Activated CD4-positive, CD25-positive, alpha-beta regulatory T cell (primary cell): ENCODE measurements at regions not wholly inside any gene's neighbourhood (a gene's known extent, or its start where the extent isn't known, plus 50 kb on each side); places are given as distances from the start of the nearest gene placed in this dataset.

Experiments used
- DNase-seq, 4 experiments: peaks; one replicate each; lab custom pipeline; 2025; lab: John Stamatoyannopoulos, UW

DNA sequence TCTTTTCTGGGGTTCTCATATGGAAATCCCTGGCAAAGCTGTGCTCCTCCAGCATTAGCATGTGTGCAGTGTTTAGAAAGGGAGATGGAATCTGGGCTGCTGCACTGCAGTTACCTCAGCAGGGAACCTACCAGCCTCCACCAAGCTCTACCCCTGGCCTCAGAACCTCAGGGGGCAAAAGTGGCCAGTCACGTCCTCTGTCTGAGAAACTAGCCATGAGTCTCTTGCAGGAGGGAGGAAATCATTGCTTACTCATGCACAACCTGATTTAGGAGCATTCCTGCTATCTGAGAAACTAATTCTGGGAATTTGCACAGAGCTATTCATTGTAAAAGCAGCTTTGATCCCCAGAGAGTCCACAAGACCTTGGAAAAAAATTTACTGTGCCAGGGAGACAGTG is 80.6 kb upstream of the IPO9 start:
- no peak for DNase-seq

DNA sequence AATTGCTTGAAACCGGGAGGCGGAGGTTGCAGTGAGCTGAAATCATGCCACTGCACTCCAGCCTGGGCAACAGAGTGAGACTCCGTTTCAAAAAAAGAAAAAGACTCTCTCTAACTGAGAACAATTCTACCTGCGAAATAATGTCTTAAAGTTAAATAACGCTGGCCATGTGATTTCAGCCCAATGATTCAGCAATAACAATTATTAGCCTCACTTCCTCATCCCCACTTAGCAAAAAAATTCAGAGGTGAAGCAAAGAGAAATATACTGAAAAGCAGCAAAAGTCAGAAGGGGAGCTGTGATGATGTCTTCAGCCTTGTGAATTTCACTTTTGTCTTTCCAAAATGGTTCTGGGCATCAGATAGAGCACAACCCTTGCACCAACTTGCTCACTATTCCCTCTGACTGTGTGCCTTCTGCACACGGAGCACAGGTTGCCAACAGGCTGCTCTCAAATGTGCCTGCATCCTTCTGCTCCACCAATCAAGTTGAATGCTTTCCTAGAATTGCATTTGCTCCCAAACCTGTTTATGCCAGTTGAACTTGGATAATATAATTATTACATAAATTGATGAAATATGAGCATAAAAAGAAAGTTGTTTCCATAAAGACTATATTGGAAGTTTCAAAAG is 79.8 kb upstream of the IPO9 start:
- no peak for DNase-seq

DNA sequence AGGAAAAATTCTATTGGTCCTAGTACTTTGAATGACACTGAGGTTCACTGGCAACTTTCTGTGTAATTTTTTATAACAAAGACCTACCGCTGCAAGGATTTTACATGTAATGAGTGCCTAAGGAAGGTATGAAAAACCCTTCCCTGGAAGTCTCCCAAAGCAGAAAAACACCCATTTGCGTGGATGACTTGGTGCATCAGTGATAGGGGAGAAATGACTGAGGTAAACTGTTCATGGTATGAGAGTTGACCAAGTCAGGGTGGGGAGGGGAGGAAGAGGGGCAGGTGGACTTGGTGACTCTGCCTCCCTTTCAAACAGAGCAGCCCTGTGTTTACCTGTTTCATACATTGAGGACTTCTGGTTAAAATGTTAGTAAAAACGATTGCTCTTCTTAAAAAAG is 78.8 kb upstream of the IPO9 start:
- no peak for DNase-seq

DNA sequence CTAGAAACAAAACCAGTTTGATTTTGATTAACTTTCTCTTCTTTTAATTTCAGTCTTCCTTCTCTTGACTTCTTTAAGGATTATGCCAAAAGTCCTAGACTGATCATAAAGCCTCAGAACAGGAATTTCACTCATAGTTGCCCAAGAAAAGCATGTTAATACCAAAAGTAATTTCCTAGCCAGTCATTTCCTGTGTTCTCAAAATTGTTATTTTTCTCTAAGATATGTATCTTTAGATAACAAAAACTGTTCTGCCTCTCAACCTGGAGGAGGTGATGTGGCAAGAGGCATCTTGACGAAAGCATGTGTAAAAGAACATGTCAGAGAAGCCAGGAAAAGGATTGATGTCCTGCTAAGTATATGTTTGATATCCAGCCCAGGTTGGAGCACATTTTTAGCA is 78.0 kb upstream of the IPO9 start:
- no peak for DNase-seq

DNA sequence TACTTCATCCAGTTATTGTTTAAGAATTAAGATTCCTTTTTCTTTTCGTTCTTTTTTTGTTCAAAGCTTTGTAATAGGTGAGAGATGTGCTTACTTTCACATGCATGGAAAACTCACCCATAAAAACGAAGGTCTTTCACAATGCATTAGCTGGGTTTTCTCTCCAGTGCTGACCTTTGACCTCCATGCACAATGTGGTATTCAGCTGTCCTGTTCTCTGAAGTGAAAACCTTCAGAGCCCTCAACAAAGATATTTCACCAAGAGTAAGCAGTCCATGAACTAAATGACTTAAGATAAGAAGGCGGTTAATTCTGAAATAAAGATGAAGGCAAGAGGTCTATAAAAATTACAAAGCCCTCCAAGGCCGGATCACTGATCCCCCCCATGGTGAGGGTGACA is 77.1 kb upstream of the IPO9 start:
- DNase-seq: no peak

DNA sequence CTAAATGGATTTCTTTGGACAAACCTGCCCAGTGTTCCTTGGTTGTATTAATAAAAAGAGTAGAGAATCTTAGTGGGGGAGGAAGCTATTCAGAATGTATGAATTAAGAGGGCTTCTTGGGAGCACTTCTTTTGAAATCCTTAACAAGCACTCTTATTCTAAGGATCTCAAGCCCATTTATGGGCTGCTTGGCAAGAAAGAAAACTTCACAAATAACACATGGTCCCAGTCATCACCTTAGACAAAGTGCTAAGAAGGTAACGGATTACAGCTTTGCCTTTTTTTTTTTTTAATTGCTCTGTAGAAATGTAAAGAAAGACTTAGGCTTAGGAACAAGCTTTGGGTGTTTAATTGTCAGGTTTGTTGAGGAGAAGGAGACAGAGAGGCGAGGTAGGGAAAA is 76.6 kb upstream of the IPO9 start:
- DNase-seq: no peak

DNA sequence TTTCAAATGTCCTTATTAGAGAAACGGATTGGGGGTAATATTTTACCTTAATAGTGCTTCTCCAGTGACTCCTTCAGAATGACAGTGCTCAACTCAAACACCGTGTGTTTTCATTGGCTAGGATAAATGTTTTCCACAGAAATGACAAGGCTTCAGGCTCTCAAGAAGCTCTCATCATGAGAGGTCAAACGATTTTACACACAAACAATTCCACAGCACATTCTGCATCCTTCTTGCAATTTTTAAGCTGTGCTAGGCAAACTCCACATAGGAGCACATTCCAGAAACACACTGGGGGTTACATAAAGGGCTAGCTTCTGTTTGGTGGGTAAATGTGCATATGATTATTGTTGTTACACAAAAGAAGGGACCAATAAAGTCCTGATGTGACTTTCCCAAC is 75.5 kb upstream of the IPO9 start:
- DNase-seq: no peak

DNA sequence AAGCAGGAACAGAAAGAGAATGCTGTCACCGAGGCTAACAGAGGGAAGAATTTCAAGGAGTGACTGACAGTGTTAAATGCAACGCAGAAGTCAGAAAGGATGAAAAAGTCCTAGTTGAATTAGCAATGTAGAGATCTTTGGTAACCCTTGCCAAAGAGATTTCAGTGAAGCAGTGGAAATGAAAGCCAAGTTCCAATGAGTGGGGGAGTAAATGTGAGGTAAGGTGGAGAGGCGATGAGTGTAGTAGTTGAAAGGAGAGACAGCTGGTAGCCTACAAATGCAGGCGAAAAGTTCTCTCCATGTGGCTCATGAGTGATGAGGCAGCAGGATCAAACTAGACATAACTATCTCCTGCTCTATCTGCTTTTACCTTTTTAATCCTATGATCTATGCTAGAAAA is 74.6 kb upstream of the IPO9 start:
- DNase-seq: no peak

DNA sequence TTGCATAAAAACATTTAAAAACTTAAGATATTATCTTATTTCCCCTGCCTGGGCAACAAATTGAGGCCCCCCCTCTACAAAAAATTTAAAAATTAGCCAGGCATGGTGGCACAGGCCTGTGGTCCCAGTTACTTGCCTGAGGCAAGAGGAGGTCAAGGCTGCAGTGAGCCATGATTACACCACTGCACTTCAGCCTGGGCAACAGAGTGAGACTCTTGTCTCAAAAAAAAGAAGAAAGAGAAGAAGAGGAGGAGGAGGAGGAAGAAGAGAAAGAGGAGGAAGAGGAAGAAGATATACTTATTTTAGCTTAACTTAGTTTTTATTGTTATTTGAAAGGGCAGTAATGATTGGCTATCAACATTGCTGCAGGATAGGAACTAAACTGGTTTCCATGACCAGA is 73.8 kb upstream of the IPO9 start:
- no peak for DNase-seq

DNA sequence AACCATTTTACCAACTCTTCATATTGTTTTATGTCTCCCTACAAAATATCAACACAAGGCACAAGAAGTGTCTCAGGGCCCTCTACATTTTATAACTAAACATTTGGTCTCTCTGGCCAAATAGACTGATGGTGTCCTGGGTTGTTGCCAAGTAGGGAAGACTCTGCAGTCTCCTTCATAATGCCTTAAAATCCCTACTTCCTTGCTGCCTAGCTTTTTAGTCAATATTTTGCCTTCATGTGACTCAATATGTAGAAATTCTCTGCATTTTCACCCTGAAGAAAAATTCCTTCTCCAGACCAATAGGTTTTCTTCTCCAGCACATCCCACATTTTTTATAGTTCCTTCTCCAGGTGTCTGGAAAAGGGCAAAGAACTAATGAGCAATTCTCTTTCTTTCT is 72.6 kb upstream of the IPO9 start:
- no peak for DNase-seq

DNA sequence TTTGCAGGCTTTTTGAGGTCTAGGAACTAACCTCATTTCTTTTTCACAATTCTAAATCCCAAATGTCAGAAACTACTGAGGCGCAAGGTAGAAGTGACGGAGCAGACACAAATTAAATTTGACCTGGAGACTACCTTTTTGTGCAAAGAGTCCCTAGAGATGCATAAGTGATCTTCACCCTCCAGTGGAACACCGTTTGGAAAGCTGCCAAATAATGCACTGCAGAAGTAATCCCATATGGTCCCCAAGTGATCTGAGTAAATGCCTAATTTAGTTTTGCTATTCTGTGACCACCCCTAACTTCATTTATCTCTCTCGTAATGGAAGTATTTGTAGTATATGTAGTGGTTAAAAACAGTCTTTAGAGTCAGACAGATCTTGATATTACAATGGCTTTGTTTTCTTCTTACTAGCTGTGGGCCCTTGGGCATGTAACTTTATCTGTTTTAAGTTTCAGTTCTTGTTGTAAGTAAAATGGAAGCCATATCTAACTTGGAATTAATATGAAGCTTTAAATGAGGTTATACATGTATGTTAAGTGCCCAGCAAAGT is 70.4 kb upstream of the IPO9 start:
- no peak for DNase-seq

DNA sequence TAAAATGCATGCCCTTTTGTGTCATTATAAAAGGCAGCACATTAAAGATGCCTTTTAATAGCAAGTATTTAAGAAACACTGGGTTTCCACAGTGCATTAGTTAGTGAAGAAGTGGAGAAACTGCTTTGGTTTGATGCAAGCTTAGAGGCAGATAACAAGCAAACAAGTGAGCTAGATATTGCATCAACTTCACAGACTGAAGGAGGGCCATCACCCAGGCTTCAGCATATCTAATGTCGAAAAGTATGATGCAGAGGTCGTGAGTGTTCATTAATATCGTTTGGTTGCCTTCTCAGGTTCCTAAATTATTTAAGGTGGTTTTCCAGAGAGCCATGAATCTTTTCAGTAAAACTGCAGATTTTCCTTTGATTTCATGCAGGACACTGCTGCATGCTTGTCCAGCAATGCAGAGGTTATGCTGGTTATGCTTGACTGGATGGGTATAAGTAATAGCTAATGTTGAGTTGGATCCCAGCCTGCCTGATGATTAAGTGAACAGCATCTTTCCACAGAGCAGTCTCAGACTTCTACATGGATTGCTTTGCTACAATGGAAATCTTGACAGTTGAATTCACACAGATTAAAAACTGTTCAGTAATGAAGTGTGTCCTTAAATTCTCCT is 69.7 kb upstream of the IPO9 start:
- no peak for DNase-seq

DNA sequence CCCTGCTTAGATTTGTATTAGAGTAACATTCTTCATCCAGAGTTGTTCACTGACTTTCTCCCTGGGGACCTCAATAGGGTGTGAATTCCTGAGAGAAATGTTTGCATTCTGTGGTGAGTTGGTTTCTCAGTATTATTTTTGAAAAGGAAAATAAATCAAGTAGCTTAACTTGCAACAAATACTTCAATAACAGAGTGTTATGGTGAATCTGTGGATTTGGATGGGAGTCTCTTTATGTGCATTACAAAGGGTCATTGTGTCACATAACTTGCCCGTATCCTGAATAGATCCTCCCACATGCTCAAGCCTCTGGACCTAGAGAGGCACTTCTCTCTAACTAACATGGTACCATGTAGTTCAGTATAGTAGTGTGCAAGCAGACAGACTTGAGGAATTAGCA is 68.4 kb upstream of the IPO9 start:
- no peak for DNase-seq

DNA sequence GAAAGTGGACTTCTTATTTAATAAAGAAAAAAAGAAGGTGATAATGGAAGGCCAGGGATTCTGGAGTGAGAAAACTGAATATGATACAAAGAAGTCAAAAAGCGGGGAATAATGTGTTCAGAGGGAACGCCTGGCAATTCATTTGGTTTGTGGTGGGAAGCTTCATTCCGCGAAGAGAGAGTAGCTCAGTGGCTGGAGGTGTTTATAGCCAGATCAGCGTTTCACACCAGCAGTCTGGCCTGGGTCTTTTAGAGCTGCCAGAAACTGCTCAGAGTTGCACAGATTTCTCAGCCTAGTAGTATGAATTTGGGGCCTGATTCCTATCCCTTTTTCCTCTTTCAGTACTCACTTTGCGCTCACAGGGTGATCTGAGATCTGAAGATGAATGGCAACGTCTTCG is 67.8 kb upstream of the IPO9 start:
- no peak for DNase-seq

DNA sequence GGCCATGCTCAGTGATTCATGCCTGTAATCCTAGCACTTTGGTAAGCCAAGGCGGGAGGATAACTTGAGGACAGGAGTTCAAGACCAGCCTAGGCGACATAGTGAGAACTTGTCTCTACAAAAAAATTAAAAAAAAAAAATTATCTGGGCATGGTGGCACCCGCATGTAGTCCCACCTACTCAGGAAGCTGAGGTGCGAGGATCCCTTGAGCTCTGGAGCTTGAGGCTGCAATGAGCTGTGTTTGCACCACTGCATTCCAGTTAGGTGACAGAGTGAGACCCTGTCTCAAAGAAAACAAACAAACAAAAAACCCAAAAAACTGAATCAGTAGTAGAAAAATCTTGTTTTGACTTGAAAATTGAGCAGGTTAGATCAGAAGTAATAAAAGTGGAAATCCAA is 67.1 kb upstream of the IPO9 start:
- DNase-seq: no peak

DNA sequence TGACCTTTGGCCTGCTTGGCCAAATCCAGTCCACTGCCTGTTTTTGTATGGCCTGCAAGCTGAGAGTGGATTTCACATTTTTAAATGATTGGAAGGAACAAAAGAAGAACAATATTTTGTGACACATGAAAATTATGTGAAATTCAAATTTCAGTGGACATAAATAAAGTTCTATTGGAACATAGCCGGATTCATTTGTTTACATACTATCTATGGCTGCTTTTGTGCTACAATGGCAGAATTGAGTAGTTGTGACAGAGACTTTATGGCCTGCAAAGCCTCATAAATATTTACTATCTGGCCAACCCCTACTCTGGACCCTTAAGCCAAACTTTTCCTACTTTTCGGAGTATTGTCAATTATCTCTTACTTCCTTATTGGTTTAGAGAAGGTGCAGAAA is 66.6 kb upstream of the IPO9 start:
- no peak for DNase-seq

DNA sequence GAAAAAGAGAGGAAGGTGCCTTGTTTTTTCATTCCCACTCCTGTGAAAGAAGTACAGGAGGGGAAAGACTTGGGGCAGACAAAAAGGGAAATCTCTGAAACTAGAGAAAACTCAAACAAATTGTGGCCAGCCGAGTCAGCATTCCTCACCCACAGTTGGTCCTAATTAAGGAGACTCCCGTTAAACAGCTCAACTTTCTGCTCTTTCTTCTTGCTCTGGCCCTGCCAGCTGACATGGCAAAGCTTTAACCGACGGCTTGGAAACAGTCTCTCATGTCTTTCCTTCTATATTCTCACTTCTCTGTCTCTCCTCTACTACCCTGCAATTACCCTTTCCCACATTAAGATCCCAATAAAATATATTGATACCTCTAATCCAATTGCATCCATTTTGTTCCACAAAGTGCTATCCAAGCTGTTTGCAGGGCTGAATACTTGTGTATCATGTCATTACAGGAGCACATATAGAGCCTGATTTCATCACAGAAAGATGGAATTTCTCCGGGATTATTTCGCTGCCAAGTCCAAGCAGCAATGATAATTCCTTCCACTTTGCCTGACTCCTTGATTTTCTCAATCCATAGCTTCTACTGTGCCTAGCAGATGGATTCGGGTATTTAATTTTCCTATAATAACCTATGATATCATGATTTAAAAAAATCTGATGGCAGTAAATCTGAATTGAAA is 65.4 kb upstream of the IPO9 start:
- DNase-seq: no peak

DNA sequence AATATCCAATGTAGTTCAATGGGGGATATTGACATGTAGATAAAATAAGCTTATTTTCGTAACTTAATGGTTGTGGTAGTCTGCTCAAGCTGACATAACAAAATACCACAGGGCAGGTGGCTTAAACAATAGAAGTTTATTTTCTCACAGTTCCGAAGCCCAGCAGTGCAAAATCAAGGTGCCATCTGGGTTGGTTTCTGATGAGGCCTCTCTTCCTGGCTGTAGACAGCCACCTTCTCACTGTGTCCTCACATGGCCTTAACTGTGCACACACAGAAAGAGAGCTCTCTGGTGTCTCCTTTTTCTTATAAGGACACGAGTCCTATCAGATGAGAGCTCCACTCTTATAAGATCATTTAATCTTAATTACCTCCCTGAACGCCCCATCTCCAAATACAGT is 64.8 kb upstream of the IPO9 start:
- no peak for DNase-seq

DNA sequence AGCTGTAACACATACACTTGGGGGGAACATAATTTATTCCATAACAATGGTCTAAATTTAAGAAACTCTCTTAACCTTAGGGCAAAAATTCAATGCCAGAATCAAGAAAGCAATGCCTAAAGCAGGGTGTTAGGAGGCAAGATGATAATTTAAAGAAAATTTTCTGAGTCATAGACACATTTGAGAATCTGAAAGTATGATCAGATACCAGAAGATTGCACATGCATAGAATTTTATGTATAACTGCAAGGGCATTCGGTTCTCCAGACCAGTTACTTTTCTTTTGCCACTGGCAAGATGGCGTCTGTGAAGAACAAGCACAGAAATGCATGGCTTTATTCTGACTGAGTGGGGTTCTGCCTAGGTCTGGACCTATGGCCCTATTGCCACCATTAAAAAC is 64.4 kb upstream of the IPO9 start:
- no peak for DNase-seq

DNA sequence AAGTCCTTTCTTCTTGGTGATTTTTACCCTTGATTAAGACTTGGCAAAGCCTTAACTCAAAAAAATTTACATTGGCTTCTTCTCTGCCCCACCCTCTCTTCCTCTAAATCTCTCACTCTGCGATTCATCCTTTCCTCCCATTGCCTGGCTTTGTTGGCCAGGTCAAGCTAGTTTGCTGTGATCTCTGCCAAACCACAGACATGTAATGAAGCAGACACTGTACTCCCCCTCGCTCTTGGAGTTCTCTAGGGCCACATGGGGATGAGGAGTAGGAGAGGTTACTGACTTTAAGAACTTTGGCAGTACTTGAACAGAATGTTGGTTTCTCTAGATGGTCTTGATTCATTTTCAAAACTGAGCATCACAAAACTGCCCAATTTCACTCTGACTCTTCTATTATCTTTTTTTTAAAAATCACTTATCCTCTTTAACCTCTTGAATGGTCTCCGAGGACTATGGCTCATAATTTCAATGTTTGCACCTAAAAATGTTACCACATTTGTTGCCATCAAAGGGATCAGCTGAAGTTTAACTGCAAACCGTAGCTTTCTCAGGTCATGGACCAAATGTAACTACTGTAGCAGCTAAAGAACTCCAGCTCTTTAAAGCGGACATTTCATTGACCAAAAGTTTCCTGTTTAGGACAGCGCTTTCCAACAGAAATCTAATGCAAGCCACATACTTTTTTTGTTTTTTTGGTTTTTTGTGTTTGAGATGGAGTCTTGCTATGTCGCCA is 62.7 kb upstream of the IPO9 start:
- no peak for DNase-seq

DNA sequence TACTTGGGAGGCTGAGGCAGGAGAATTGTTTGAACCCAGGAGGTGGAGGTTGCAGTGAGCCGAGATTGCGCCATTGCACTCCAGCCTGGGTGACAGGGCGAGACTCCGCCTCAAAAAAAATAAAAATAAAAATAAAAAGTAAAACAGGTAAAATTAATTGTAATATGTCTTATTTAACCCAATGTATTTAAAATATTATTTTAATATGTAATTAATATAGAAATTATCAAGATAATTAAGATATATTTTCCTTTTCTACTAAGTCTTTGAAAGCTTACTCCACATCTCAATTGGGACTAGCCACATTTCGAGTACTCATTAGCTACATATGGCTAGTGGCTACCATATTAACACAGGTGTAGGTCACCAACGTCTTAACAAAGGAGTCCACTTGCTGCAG is 61.6 kb upstream of the IPO9 start:
- no peak for DNase-seq

DNA sequence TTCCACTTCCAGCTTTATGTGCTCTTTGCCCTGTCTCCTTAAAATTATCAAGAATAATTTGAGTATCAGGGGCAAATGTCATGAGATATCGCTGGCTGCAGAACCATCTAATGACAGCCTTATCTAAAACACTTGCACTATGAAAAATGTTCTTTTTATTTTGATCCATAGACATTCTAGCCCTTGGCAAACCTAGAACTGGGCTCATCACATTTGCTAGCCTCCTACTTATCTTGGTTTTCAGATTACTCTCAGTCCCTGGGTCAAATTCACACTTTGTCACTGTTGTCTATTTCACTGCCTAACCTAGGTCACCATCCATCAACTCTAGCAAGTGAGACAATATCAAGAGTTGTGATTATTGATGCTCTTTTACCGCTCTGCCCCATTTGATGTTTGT is 59.9 kb upstream of the IPO9 start:
- no peak for DNase-seq

DNA sequence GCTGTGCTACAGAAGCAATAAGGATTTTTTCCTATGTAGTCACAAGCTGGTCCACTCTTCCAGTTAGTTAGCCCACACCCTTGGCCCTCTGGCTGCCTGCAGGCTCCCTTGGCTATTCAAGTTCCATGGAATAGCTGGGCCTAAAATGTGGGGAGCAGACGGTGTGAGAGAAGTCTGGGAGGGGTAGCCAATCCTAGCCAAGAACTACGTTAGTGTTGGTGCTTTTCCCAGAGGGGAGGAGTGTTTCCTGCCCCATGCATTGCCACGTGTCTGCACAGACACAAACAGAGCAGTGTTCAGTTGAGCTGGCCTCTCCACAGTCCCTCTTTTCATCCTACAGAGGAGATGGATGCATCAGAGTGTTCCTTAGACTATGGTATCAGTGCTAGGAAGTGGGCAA is 59.0 kb upstream of the IPO9 start:
- DNase-seq: no peak
